LNCAP (cell line): ENCODE measurements at regions not wholly inside any gene's neighbourhood (a gene's known extent, or its start where the extent isn't known, plus 50 kb on each side); places are given as distances from the start of the nearest gene placed in this dataset.

Experiments
- CTCF ChIP-seq: fragments of 450-650 bp; IDR thresholded peaks from 2 replicates; pipeline ENCODE4 v1.5.1; 2017; ENCODE audit warnings: mild to moderate bottlenecking

GRCh38 chr2:67342394-67342793 is 54.7 kb upstream of the ETAA1 start:
- TF ChIP-seq CTCF = no peak

- no peak for TF ChIP-seq CTCF
These were observed 50.3 kb upstream of the ETAA1 start for GRCh38 chr2:67346718-67347407.
